ENCODE measurements at regions not wholly inside any gene's neighbourhood (a gene's known extent, or its start where the extent isn't known, plus 50 kb on each side); places are given as distances from the start of the nearest gene placed in this dataset.

DNA sequence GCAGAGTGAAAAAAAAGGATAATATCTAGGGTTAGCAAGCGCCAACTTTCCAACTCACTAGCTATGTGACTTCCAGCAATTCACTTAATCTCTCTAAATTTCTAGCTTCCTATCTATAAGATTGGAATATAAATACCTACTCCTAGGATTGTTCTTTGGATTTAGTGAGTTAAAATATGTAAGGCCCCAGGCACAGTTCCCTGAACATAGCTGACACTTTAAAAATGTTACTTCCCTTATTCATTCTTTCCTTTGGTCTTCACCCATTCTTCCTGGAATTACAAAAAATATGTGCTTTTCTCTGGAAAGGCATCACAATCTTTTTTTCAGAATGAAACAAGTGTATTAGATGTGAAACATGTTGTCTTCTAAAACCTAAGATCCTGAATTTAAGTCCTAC is 365.7 kb downstream of the RBM43 start:
- FAIRE-seq = no peak
- ChIA-PET POLR2A (no interaction called here), CTCF (no interaction called here)
- H3K4me3 ChIP-seq (replicated peaks in 1 of 3; ENCODE audit: insufficient read depth in 1 of 3, low read depth in 1 of 3, low read length in 3 of 3) = no peak overlapping the region
- no peaks in the 10 kb centered on the region for H3K27me3 ChIP-seq (ENCODE audit: control insufficient read depth in 2 of 2, insufficient read depth in 2 of 2, low read length in 2 of 2)
- H3K36me3 ChIP-seq (ENCODE audit: control insufficient read depth in 2 of 2, extremely low read depth in 1 of 2, insufficient read depth in 2 of 2, low read length in 2 of 2) = no peaks in the 10 kb centered on the region
- no peaks in the 10 kb centered on the region for H3K79me2 ChIP-seq (ENCODE audit: control insufficient read depth, insufficient read depth, low read length)
- H3K27ac ChIP-seq (ENCODE audit: insufficient read depth, low read depth, low read length) = no peak overlapping the region
- H3K9ac ChIP-seq (replicated peaks; ENCODE audit: extremely low read depth, insufficient read depth, low read length) = no peak overlapping the region
- H4K20me1 ChIP-seq (replicated peaks; ENCODE audit: control insufficient read depth, extremely low read depth, insufficient read depth, low read length) = no peaks in the 10 kb centered on the region
- H3K4me1 ChIP-seq (ENCODE audit: control insufficient read depth, extremely low read depth, insufficient read depth, low read length) = no peaks in the 10 kb centered on the region
- TF ChIP-seq JUN (IDR thresholded peaks at IDR 0.05; ENCODE audit: borderline replicate concordance, insufficient read depth, insufficient read length, low read depth) = no peak
- TF ChIP-seq, protein P1, sequence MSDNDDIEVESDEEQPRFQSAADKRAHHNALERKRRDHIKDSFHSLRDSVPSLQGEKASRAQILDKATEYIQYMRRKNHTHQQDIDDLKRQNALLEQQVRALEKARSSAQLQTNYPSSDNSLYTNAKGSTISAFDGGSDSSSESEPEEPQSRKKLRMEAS (IDR thresholded peaks at IDR 0.05; ENCODE audit: insufficient read depth, insufficient read length) = no peak
- no peak for TF ChIP-seq POLR2A (IDR thresholded peaks at IDR 0.05; ENCODE audit: low read depth, low read length)
- TF ChIP-seq GATA2 (IDR thresholded peaks at IDR 0.05; ENCODE audit: insufficient read depth, insufficient read length, low read depth, low read length) = no peak
- no peak for TF ChIP-seq FOS (IDR thresholded peaks at IDR 0.05; ENCODE audit: borderline replicate concordance, insufficient read depth, low read length)
- TF ChIP-seq, protein P2, sequence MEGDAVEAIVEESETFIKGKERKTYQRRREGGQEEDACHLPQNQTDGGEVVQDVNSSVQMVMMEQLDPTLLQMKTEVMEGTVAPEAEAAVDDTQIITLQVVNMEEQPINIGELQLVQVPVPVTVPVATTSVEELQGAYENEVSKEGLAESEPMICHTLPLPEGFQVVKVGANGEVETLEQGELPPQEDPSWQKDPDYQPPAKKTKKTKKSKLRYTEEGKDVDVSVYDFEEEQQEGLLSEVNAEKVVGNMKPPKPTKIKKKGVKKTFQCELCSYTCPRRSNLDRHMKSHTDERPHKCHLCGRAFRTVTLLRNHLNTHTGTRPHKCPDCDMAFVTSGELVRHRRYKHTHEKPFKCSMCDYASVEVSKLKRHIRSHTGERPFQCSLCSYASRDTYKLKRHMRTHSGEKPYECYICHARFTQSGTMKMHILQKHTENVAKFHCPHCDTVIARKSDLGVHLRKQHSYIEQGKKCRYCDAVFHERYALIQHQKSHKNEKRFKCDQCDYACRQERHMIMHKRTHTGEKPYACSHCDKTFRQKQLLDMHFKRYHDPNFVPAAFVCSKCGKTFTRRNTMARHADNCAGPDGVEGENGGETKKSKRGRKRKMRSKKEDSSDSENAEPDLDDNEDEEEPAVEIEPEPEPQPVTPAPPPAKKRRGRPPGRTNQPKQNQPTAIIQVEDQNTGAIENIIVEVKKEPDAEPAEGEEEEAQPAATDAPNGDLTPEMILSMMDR (IDR thresholded peaks at IDR 0.05; ENCODE audit: extremely low read depth in 1 of 2, insufficient read depth in 1 of 2, low read depth in 1 of 2, low read length in 2 of 2) = no peak
- TF ChIP-seq MYC (IDR thresholded peaks at IDR 0.05; ENCODE audit: low read depth, low read length) = no peak
- no peak for TF ChIP-seq POLR2AphosphoS5 (IDR thresholded peaks at IDR 0.05; ENCODE audit: insufficient read depth, low read depth, low read length)
- no peak for TF ChIP-seq EZH2 (IDR thresholded peaks at IDR 0.05; ENCODE audit: borderline replicate concordance, low read depth, low read length, severe bottlenecking)
- BruUV-seq (replicated peaks) = no TSS peak
- H2AFZ ChIP-seq (ENCODE audit: low read depth, low read length) = no peak overlapping the region
- dilution Hi-C loops (cut with MboI; ENCODE audit: extremely low pct_ligation_motif_present, low sequenced_read_pairs) (no loop called here), intact Hi-C loops (cut with micrococcal nuclease) (no loop called here)
- no peak overlapping the region for H3K4me2 ChIP-seq (ENCODE audit: insufficient read depth, low read length)
- DNase-seq (ENCODE audit: low read depth, low spot score) = no peak
- no peaks in the 10 kb centered on the region for H3K9me1 ChIP-seq (replicated peaks; ENCODE audit: control insufficient read depth, extremely low read depth, insufficient read depth, low read length)
- no peaks in the 10 kb centered on the region for H3K9me3 ChIP-seq (replicated peaks; ENCODE audit: control insufficient read depth, insufficient read depth, low read length)

All from endothelial cell of umbilical vein (primary cell).